ENCODE measurements at regions not wholly inside any gene's neighbourhood (a gene's known extent, or its start where the extent isn't known, plus 50 kb on each side); places are given as distances from the start of the nearest gene placed in this dataset.

- TF ChIP-seq HOMEZ (CRISPR knock-in tag; IDR thresholded peaks at IDR 0.05; ENCODE audit: low read depth) (no peak), CTCF (CRISPR knock-in tag; IDR thresholded peaks at IDR 0.05) (no peak), ZBTB49 (CRISPR knock-in tag; IDR thresholded peaks at IDR 0.05; ENCODE audit: borderline replicate concordance) (no peak), FOXK1 (CRISPR knock-in tag; IDR thresholded peaks at IDR 0.05; ENCODE audit: borderline replicate concordance, low read depth) (no peak), ZNF263 (CRISPR knock-in tag; IDR thresholded peaks at IDR 0.05) (no peak), ZNF430 (CRISPR knock-in tag; IDR thresholded peaks at IDR 0.05) (no peak), DNMT1 (CRISPR knock-in tag; IDR thresholded peaks at IDR 0.05) (no peak), CHD2 (IDR thresholded peaks at IDR 0.05; ENCODE audit: low read depth, low read length) (no peak)
Observed at GRCh38 chr5:144880513-144880912, 709.8 kb downstream of the KCTD16 start.

Data from HepG2 (cell line).